GM18870 (cell line): ENCODE measurements at regions not wholly inside any gene's neighbourhood (a gene's known extent, or its start where the extent isn't known, plus 50 kb on each side); places are given as distances from the start of the nearest gene placed in this dataset.

ENCODE experiments used
- ATAC-seq: cut with Tn5 transposase; IDR thresholded peaks from one replicate; pipeline ENCODE4 v1.9.1; 2021; ENCODE audit warnings: moderate library complexity; ENCODE audit not compliant: unreplicated experiment

- ATAC-seq: no peak
Measured at GRCh38 chr3:66672830-66673229, 172.0 kb upstream of the LRIG1 start.

DNA sequence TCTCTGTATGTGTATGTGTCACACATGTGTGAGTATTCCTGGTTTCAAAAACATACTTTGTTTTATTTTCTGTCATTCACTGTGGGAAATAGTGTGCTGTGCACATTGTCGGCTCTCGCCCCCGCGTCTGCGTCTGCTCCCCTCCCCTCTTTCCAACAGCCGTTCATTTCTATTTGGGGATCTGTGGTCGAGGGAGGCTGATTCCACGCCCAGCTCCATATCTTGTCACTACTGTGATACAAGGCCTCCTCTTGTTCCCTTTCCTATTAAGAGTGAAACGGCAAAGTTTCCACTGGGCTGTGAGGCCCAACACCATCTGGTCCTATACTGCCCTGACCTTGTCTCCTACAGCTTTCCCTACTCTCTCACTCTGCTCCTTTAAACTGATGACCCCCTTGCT is 172.5 kb upstream of the LRIG1 start:
- no peak for ATAC-seq

GRCh38 chr3:66675366-66675765 is 174.5 kb upstream of the LRIG1 start:
- ATAC-seq: no peak

- ATAC-seq: no peak
Measured at GRCh38 chr3:66692042-66692765, 191.4 kb upstream of the LRIG1 start.

DNA sequence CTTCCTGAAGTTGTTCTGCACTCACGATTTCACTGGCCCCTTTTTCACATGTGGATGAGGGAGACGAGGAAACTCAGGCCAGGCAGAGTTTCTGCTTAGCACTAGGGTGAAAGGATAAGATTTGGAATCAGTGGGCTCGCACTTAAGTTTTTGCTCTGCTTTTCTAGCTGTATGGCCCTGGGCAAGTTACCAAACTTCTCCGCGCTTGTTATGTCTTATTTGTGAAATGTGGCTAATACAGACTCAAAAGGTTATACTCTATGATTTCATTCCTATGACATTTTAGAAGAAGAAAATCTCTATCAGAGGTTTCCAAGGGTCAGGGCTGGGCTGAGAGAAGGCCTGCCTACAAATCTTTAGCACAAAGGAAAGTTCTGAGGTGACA is 191.9 kb upstream of the LRIG1 start:
- ATAC-seq: no peak

DNA sequence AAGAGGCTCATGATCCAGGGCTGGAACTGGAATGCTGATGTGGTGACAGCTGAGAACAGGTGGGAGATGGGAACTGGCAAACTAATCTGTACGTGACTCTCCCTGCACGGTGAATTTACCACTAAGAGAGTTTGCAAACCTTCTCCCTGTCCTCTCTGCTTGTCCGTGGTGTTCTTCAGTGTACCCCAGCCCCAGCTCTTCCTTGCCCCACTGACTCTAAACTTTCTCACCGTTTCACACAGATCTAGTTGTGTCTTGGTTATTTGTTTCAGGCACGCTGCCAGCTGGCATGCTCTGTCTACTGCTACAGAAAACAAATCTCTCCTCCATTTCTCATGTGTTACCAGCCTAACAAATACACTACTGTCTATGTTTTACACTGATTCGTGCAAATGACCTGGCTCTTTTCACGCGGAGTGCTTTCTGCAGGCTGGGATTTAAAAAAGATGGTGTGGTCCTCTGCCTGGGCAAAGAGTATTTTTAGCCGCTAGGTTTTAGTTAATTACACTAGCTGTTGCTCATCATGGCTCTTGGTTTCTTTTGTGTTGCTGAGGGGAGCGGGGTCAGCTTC is 192.7 kb upstream of the LRIG1 start:
- ATAC-seq: no peak

DNA sequence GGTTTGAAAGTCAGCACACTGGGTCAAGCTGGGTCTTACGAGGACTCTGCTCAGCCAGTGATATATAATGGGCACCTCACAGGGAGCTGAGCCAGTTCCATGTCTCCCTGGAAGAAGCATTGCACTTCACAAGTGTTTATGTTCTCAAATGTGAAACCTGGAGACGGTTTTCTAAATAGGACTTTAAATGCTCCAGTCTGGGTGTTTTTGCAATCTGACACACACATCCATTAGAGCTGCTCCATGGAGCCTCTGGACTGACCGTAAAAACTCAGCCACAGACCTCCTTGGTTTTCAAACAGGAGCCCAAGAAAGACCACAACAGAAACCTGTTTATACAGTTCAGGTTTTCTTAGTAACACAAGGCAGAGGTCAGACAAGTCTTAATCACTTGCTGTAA is 201.3 kb upstream of the LRIG1 start:
- ATAC-seq: no peak

GRCh38 chr3:66703501-66703900 is 202.7 kb upstream of the LRIG1 start:
- no peak for ATAC-seq

DNA sequence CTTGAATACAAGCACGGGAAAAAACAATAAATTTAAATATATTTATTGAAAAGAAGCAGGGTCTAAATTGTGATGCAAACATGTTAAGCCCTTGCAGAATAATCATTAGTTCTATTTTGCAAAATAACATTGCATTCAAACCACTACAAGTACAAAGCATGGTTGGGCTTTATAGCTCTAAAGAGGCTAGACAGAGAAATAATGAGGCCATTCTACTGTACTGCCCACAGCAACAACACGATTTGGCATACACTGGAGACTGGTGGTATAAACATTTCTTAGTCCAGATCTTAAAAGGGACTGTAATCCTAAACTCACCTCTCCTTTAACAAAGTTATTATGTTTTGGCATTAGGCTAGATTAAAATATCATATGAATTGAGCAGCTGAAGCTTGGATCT is 204.3 kb upstream of the LRIG1 start:
- ATAC-seq: no peak

GRCh38 chr3:66706890-66707289 is 206.1 kb upstream of the LRIG1 start:
- ATAC-seq: no peak

DNA sequence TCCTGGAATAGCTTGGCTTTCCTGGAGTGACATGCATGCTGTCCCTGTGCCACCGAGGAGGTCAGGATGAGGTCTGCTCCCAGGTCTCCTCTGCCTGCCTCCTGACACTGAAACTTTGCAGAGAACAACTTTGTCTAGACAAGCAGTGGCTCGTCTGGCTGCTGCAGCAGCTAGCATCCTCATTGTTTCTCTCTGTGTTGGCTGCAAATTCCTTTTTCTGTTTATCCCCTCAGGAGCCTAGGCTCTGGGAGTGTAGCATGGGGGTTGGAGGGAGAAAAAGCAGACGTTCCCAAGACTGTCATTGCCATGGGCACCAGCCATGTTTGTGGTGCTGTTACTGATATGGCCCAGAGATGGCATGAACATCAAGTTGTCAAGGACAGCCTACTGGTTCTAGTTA is 208.7 kb upstream of the LRIG1 start:
- no peak for ATAC-seq

- no peak for ATAC-seq
Measured at GRCh38 chr3:66712210-66712609, 211.4 kb upstream of the LRIG1 start.

- ATAC-seq: no peak
Measured at GRCh38 chr3:66713921-66714320, 213.1 kb upstream of the LRIG1 start.

- no peak for ATAC-seq
Measured at GRCh38 chr3:66715806-66716205, 215.0 kb upstream of the LRIG1 start.

DNA sequence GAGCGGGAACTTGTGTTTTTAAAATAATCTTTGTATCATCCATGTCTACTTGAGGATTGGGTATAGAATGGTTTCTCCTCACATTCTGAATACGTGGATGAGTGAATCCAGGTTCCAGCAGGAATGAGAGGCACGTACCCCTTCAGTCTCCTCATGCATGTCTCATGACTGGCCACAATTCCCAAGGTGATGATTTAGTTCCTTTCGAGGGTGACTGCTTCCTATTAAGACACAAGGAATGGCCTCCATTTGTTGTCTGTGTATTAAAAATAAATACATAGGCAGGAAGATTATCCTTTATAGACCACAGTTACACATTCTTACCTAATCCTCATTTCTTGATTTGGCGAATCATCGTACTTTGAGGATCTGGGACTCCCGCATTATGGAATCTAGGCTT is 217.0 kb upstream of the LRIG1 start:
- ATAC-seq: no peak

GRCh38 chr3:66719796-66720356 is 219.1 kb upstream of the LRIG1 start:
- ATAC-seq: no peak

GRCh38 chr3:66720508-66720907 is 219.7 kb upstream of the LRIG1 start:
- ATAC-seq: no peak

DNA sequence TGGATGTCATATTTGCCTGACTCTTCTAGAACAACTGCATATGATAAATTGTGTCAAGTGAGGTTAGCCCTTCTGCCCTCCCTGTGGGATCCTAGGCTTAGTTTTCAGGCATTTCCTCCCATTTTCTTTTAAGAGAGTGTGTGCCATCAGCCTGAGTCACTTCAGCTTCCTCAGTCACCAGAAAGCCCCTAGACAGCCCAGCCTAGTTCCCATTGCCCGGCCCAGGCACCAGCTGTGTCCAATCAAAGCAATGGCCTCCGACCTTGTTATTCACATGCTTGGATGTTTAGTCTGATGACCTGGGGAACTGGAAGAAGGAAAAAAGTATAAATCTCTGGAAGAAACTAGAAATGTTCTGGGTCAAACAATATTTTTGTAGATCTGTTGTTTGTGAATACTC is 221.9 kb upstream of the LRIG1 start:
- no peak for ATAC-seq

DNA sequence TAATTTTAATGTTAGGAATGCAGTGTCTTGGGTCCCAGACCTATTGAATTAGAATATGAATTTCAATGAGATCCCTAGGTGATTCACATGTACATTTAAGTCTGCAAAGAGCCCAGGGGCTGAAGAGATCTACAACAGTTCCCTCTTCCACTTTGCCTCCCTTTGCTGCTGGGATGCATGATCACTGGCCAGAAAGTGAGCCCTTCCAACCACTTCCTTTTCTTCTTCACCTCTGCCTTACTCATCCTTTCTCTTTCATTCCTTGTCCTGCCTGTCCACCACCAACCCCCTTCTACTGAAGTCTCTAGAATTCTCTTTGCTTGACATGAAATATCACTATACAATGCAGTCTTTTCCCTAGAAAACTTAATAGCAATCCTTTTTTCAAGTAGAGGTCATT is 222.4 kb upstream of the LRIG1 start:
- no peak for ATAC-seq

GRCh38 chr3:66729687-66730393 is 229.0 kb upstream of the LRIG1 start:
- ATAC-seq: no peak

GRCh38 chr3:66738625-66739365 is 238.0 kb upstream of the LRIG1 start:
- ATAC-seq: no peak
